Fibroblast of the aortic adventitia (primary cell): ENCODE measurements at regions not wholly inside any gene's neighbourhood (a gene's known extent, or its start where the extent isn't known, plus 50 kb on each side); places are given as distances from the start of the nearest gene placed in this dataset.

Experiments used
- DNase-seq: peaks from one replicate; pipeline ENCODE4 v3.0.0-alpha.2; 2010; ENCODE audit warnings: low read depth
- H3K4me3 ChIP-seq: 2 replicates; pipeline ENCODE4 v1.5.1; 2011; ENCODE audit warnings: low read depth, mild to moderate bottlenecking, control low read depth, low read length, moderate library complexity
- TF ChIP-seq, protein P1 (sequence below): IDR thresholded peaks from 2 replicates; pipeline ENCODE4 v1.5.1; 2011; ENCODE audit warnings: mild to moderate bottlenecking, low read length, control low read depth, inconsistent platforms; ENCODE audit not compliant: insufficient read depth

DNA sequence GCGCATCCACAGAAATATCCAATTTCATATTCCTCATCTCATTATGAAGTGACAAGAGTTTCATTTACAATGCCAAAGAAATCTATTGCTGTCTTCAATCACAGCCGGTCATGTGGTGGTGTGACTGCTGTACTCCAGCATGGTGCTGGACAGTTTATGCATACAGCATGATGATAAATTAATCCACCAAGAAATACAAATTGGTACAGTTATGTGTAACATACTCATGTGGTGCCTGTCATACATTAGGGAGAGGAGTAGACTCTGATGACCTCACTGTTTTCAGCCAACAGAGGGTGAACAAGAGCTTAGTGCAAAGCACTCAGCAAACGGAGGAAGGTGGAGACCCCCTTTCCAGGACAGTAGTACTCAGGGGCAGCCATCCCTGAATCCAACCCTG, 178.4 kb upstream of the SYNDIG1 start:
- H3K4me3 ChIP-seq: no peak overlapping the region
- TF ChIP-seq, protein P1, sequence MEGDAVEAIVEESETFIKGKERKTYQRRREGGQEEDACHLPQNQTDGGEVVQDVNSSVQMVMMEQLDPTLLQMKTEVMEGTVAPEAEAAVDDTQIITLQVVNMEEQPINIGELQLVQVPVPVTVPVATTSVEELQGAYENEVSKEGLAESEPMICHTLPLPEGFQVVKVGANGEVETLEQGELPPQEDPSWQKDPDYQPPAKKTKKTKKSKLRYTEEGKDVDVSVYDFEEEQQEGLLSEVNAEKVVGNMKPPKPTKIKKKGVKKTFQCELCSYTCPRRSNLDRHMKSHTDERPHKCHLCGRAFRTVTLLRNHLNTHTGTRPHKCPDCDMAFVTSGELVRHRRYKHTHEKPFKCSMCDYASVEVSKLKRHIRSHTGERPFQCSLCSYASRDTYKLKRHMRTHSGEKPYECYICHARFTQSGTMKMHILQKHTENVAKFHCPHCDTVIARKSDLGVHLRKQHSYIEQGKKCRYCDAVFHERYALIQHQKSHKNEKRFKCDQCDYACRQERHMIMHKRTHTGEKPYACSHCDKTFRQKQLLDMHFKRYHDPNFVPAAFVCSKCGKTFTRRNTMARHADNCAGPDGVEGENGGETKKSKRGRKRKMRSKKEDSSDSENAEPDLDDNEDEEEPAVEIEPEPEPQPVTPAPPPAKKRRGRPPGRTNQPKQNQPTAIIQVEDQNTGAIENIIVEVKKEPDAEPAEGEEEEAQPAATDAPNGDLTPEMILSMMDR: no peak
- DNase-seq: no peak

- TF ChIP-seq, protein P1: no peak
- H3K4me3 ChIP-seq: no peak overlapping the region
- no peak for DNase-seq
Measured at GRCh38 chr20:24289737-24290481, 179.5 kb upstream of the SYNDIG1 start.

GRCh38 chr20:24283186-24283585, 186.2 kb upstream of the SYNDIG1 start:
- DNase-seq: no peak
- no peak overlapping the region for H3K4me3 ChIP-seq

GRCh38 chr20:24277196-24277595, 192.2 kb upstream of the SYNDIG1 start:
- DNase-seq: no peak
- TF ChIP-seq, protein P1: no peak
- H3K4me3 ChIP-seq: no peak overlapping the region

More at GRCh38 chr20:24283186-24283585, 186.2 kb upstream of the SYNDIG1 start:
- TF ChIP-seq, protein P1: no peak

- DNase-seq: no peak
- TF ChIP-seq, protein P1: no peak
- H3K4me3 ChIP-seq: no peak overlapping the region
Measured at GRCh38 chr20:24275946-24276705, 193.3 kb upstream of the SYNDIG1 start.

DNA sequence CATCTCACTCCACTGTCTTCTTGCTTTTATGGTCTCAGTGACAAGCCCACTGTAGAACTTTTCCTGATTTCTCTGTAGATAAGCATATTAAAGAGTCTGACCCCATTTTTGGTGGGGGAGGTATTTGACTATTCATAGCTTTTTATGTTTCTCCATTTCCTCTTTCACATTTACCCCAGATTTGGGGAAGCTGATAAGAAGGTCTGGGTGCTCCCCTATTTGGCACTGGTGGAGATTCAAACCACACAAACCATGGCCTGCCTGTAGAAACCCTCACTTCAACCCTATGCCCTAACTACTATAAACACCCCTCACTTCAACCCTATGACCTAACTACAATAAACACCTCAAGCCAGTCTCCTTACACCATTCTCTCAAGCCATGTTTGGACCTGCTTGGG, 196.2 kb upstream of the SYNDIG1 start:
- no peak overlapping the region for H3K4me3 ChIP-seq
- TF ChIP-seq, protein P1: no peak
- no peak for DNase-seq
